SK-N-SH (cell line): ENCODE measurements at regions not wholly inside any gene's neighbourhood (a gene's known extent, or its start where the extent isn't known, plus 50 kb on each side); places are given as distances from the start of the nearest gene placed in this dataset.

Experiments used
- CTCF ChIA-PET: fragments of 300-600, 350-600 bp; formaldehyde crosslinking; extraction: SDS; loops from one replicate; lab custom pipeline; 2021; lab: Yijun Ruan, JAX
- POLR2A ChIA-PET: fragments of 350-600 bp; sonication (Branson Sonifier 250); formaldehyde crosslinking; extraction: SDS; loops from one replicate; lab custom pipeline; 2020; ENCODE audit warnings: antibody characterized with exemption, inconsistent platforms; lab: Yijun Ruan, JAX
- DNase-seq: peaks from one replicate; pipeline ENCODE4 v3.0.0; 2012
- H2AFZ ChIP-seq: fragments of 200-600 bp; sonication (generic); 2 replicates; pipeline ENCODE4 v1.8.1; 2016; ENCODE audit warnings: antibody characterized with exemption, mild to moderate bottlenecking, low read depth
- H3F3A ChIP-seq: fragments of 200-600 bp; sonication (generic); replicated peaks from 2 replicates; pipeline ENCODE3; 2016; ENCODE audit warnings: antibody characterized with exemption, mild to moderate bottlenecking; ENCODE audit not compliant: insufficient read depth
- H3K27ac ChIP-seq, 2 experiments: fragments of 200-500 bp in 1 of 2; fragments of 200-600 bp in 1 of 2; sonication (Bioruptor generic) in 1 of 2; sonication (generic), shearing (Covaris generic) in 1 of 2; 2 replicates each; pipeline versions ENCODE4 v1.5.1 to v1.6.1; 2014 to 2016; ENCODE audit warnings: low read depth in 2 of 2, inconsistent platforms in 1 of 2, low read length in 1 of 2, mild to moderate bottlenecking in 1 of 2, mixed read lengths in 1 of 2
- H3K27me3 ChIP-seq: fragments of 200-600 bp; sonication (generic), shearing (Covaris generic); 2 replicates; pipeline ENCODE4 v1.6.1; 2016; ENCODE audit warnings: mixed run types; ENCODE audit not compliant: insufficient read depth
- H3K36me3 ChIP-seq, 2 experiments: fragments of 200-500 bp in 1 of 2; fragments of 200-600 bp in 1 of 2; sonication (Bioruptor generic) in 1 of 2; sonication (generic) in 1 of 2; replicated peaks in 1 of 2; 2 replicates each; pipeline versions ENCODE3 to v1.5.1; 2014 to 2016; ENCODE audit warnings: low read length in 1 of 2, mild to moderate bottlenecking in 1 of 2; ENCODE audit not compliant: insufficient read depth in 2 of 2, control insufficient read depth in 1 of 2
- H3K4me1 ChIP-seq, 2 experiments: fragments of 200-500 bp in 1 of 2; fragments of 200-600 bp in 1 of 2; sonication (Bioruptor generic) in 1 of 2; sonication (generic), shearing (Covaris generic) in 1 of 2; 2 replicates each; pipeline versions ENCODE4 v1.5.1 to v1.6.1; 2014 to 2016; ENCODE audit warnings: low read depth in 1 of 2, low read length in 1 of 2, mixed run types in 1 of 2; ENCODE audit not compliant: insufficient read depth in 2 of 2, control insufficient read depth in 1 of 2
- H3K4me2 ChIP-seq: fragments of 200-600 bp; sonication (generic), shearing (Covaris generic); 2 replicates; pipeline ENCODE4 v1.6.1; 2017; ENCODE audit warnings: mixed run types
- H3K4me3 ChIP-seq, 2 experiments: fragments of 200-500 bp in 1 of 2; fragments of 200-600 bp in 1 of 2; sonication (Bioruptor generic) in 1 of 2; sonication (generic), shearing (Covaris generic) in 1 of 2; 2 replicates each; pipeline versions ENCODE4 v1.5.1 to v1.8.1; 2014 to 2016; ENCODE audit warnings: low read depth in 2 of 2, inconsistent platforms in 1 of 2, low read length in 1 of 2, mild to moderate bottlenecking in 1 of 2, mixed read lengths in 1 of 2, moderate library complexity in 1 of 2
- H3K79me2 ChIP-seq: fragments of 200-600 bp; sonication (generic); 2 replicates; pipeline ENCODE4 v1.8.1; 2017; ENCODE audit warnings: mild to moderate bottlenecking; ENCODE audit not compliant: insufficient read depth
- H3K9ac ChIP-seq: fragments of 200-600 bp; sonication (generic); 2 replicates; pipeline ENCODE4 v1.6.1; 2017; ENCODE audit warnings: mixed run types
- H3K9me2 ChIP-seq: fragments of 200-600 bp; sonication (generic); 2 replicates; pipeline ENCODE4 v1.6.1; 2017; ENCODE audit warnings: mixed run types
- H3K9me3 ChIP-seq: fragments of 200-600 bp; sonication (generic); 2 replicates; pipeline ENCODE4 v1.6.1; 2017; ENCODE audit warnings: mixed run types, mild to moderate bottlenecking, moderate library complexity
- H4K20me1 ChIP-seq: fragments of 200-600 bp; sonication (generic); 2 replicates; pipeline ENCODE4 v1.6.1; 2017; ENCODE audit warnings: mild to moderate bottlenecking, mixed run types; ENCODE audit not compliant: insufficient read depth
- CHD2 ChIP-seq: fragments of 150-350 bp; IDR thresholded peaks from 2 replicates; pipeline ENCODE4 v1.6.1; 2018; ENCODE audit warnings: low read length; ENCODE audit not compliant: partially characterized antibody
- ELF1 ChIP-seq: IDR thresholded peaks from 2 replicates; pipeline ENCODE4 v1.4.0; 2012
- FOSL2 ChIP-seq: IDR thresholded peaks from 2 replicates; pipeline ENCODE4 v1.4.0; 2012; ENCODE audit warnings: low read depth, mild to moderate bottlenecking, moderate library complexity, borderline replicate concordance
- FOXJ3 ChIP-seq: sonication (generic); formaldehyde crosslinking; IDR thresholded peaks from 2 replicates; pipeline ENCODE4 v1.5.1; 2020; ENCODE audit warnings: mild to moderate bottlenecking, missing genetic modification reagents
- GATA2 ChIP-seq: sonication (generic); formaldehyde crosslinking; IDR thresholded peaks from 2 replicates; pipeline ENCODE4 v1.5.0; 2020; ENCODE audit warnings: mild to moderate bottlenecking, missing genetic modification reagents
- MEF2A ChIP-seq: IDR thresholded peaks from 2 replicates; pipeline ENCODE4 v1.4.0; 2012; ENCODE audit warnings: low read depth, borderline replicate concordance
- MXI1 ChIP-seq: IDR thresholded peaks from 2 replicates; pipeline ENCODE4 v1.6.1; 2012; ENCODE audit warnings: mild to moderate bottlenecking, low read depth, low read length, improper control_type of control experiment
- PBX3 ChIP-seq: IDR thresholded peaks from 2 replicates; pipeline ENCODE4; 2012
- RCOR1 ChIP-seq: fragments of 150-350 bp; IDR thresholded peaks from 2 replicates; pipeline ENCODE4 v1.6.1; 2017; ENCODE audit warnings: antibody characterized with exemption, low read length
- SIN3A ChIP-seq: IDR thresholded peaks from 2 replicates; pipeline ENCODE4 v1.6.1; 2012; ENCODE audit warnings: low read depth, mild to moderate bottlenecking, low read length, moderate library complexity, borderline replicate concordance
- TAF1 ChIP-seq: IDR thresholded peaks from 2 replicates; pipeline ENCODE4 v1.6.1; 2012; ENCODE audit warnings: low read depth, mild to moderate bottlenecking, low read length, moderate library complexity, borderline replicate concordance
- TCF12 ChIP-seq: IDR thresholded peaks from 2 replicates; pipeline ENCODE4 v1.4.0; 2012
- USF2 ChIP-seq: fragments of 150-350 bp; IDR thresholded peaks from 2 replicates; pipeline ENCODE4 v1.6.1; 2017; ENCODE audit warnings: antibody characterized with exemption, low read length, low read depth, borderline replicate concordance
- YY1 ChIP-seq: IDR thresholded peaks from 2 replicates; pipeline ENCODE4 v1.4.0; 2012; ENCODE audit warnings: low read depth, mild to moderate bottlenecking
- whole genome bisulfite sequencing: methylation state at CpG from one replicate; pipeline ENCODE4 v1.1.6; 2017; ENCODE audit warnings: low lambda C conversion rate; 5-methylcytosine and 5-hydroxymethylcytosine counted together
- TF ChIP-seq, protein P1 (sequence below): IDR thresholded peaks from 2 replicates; pipeline ENCODE4 v1.4.0; 2012; ENCODE audit warnings: low read depth, borderline replicate concordance
- TF ChIP-seq, protein P2 (sequence below): IDR thresholded peaks from 2 replicates; pipeline ENCODE4 v1.4.0; 2012; ENCODE audit warnings: low read depth, borderline replicate concordance
- TF ChIP-seq, protein P3 (sequence below): IDR thresholded peaks from 2 replicates; pipeline ENCODE4 v1.4.0; 2012; ENCODE audit warnings: low read depth

DNA sequence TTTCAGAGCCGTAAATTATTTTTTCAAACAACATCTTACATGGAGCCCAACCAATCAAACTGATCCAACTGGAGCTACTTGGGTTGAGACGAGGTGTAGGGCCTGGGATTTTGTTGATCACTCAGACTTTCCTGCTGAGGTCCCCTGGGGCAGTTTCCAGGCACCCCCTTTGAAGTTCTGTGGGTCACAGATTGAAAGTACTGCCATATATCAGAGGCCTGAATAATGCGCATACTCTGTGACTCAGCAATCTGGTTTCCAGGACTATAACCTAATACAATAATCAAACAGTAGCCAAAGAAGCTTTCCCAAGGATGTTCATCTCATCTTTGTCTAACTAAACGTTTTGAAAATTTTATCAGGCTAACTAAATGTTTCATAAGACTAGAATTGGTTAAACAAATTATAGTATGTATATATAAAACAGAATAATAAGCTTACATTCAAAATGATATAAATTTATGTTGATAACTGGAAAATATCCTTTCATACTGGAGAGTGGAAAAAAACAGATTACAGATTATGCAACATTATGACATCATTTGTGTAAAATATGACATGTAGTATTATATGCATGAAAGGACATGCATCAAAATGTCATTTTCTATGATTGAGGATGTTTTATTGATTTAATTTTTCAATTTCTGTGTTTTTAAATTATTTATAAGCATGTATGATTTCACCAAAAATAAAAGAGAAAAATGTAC lies 617.1 kb downstream of the NTRK3 start:
- Histone ChIP-seq H3F3A (no peaks in the 10 kb centered on the region), H3K27ac (no peak overlapping the region), H3K4me3 (no peak overlapping the region), H2AFZ (no peak overlapping the region), H3K27me3 (no peaks in the 10 kb centered on the region), H3K36me3 (no peaks in the 10 kb centered on the region), H3K9me2 (no peaks in the 10 kb centered on the region), H3K9me3 (no peaks in the 10 kb centered on the region), H3K4me2 (no peak overlapping the region), H3K79me2 (no peaks in the 10 kb centered on the region), H4K20me1 (no peaks in the 10 kb centered on the region), H3K9ac (no peak overlapping the region), H3K4me1 (no peaks in the 10 kb centered on the region; a peak in 1 of 4 replicates)
- WGBS, result 42% methylated on average over 4 of the region's 4 CpGs
- DNase-seq, result no peak
- CTCF ChIA-PET, result interaction anchor here (0.7 kb wide), 1 partner anchor 18 kb away, joined by 3 read pairs; no protein-coding TSS in a partner anchor
- TF ChIP-seq ELF1 (no peak), SIN3A (no peak)
- POLR2A ChIA-PET, result interaction anchor here (0.6 kb wide), 1 partner anchor 10 kb away, joined by 5 read pairs; no protein-coding TSS in a partner anchor

DNA sequence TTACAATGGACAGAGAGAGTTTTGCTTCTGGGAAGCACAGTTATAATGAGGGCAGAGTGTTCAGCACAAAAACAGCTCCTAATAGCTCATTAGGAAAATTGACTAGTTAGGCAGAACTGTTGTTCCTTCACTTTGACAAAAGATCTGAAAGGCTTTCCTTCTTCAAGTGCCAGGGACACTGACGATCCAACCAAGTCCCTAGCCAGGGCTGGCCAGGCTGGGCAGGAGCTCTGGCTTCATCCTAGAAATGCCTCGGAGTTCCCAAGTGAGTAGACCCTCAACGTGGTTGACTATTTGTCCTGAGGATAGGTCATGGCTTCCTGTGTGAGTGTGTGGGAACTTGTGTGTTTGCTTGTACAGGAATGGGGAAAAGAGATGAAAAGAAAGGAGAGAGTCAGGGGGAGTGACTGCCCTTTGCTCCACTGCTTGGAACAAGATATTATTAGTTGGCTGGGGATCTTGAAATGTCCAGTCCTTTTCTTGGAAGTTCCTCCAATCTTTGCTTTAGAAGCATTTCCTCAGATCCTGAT lies 617.9 kb downstream of the NTRK3 start:
- DNase-seq, result no peak
- WGBS, result 26% methylated on average over 3 of the region's 3 CpGs
- ChIA-PET POLR2A (no interaction called here), CTCF (interaction anchor here (0.8 kb wide), 1 partner anchor 12 kb away, joined by 3 read pairs; no protein-coding TSS in a partner anchor)
- no peaks in the 10 kb centered on the region for H3F3A ChIP-seq
- no peak overlapping the region for H3K4me3 ChIP-seq
- H3K79me2 ChIP-seq, result no peaks in the 10 kb centered on the region
- H3K27me3 ChIP-seq, result no peaks in the 10 kb centered on the region
- no peaks in the 10 kb centered on the region for H4K20me1 ChIP-seq
- H3K36me3 ChIP-seq, result no peaks in the 10 kb centered on the region
- no peak overlapping the region for H2AFZ ChIP-seq
- H3K9me2 ChIP-seq, result no peaks in the 10 kb centered on the region
- H3K27ac ChIP-seq, result no peak overlapping the region
- H3K9me3 ChIP-seq, result no peaks in the 10 kb centered on the region
- no peak overlapping the region for H3K9ac ChIP-seq
- H3K4me1 ChIP-seq, result no peaks in the 10 kb centered on the region; a peak in 1 of 4 replicates
- H3K4me2 ChIP-seq, result no peak overlapping the region
- TF ChIP-seq RCOR1, result no peak
- TF ChIP-seq, protein P1, sequence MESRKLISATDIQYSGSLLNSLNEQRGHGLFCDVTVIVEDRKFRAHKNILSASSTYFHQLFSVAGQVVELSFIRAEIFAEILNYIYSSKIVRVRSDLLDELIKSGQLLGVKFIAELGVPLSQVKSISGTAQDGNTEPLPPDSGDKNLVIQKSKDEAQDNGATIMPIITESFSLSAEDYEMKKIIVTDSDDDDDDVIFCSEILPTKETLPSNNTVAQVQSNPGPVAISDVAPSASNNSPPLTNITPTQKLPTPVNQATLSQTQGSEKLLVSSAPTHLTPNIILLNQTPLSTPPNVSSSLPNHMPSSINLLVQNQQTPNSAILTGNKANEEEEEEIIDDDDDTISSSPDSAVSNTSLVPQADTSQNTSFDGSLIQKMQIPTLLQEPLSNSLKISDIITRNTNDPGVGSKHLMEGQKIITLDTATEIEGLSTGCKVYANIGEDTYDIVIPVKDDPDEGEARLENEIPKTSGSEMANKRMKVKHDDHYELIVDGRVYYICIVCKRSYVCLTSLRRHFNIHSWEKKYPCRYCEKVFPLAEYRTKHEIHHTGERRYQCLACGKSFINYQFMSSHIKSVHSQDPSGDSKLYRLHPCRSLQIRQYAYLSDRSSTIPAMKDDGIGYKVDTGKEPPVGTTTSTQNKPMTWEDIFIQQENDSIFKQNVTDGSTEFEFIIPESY, result no peak
- TF ChIP-seq, protein P2, sequence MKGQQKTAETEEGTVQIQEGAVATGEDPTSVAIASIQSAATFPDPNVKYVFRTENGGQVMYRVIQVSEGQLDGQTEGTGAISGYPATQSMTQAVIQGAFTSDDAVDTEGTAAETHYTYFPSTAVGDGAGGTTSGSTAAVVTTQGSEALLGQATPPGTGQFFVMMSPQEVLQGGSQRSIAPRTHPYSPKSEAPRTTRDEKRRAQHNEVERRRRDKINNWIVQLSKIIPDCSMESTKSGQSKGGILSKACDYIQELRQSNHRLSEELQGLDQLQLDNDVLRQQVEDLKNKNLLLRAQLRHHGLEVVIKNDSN, result no peak
- no peak for TF ChIP-seq TAF1
- TF ChIP-seq MXI1, result no peak
- TF ChIP-seq, protein P3, sequence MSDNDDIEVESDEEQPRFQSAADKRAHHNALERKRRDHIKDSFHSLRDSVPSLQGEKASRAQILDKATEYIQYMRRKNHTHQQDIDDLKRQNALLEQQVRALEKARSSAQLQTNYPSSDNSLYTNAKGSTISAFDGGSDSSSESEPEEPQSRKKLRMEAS, result no peak
- TF ChIP-seq SIN3A, result no peak
- no peak for TF ChIP-seq CHD2
- TF ChIP-seq GATA2, result no peak
- no peak for TF ChIP-seq FOXJ3 (CRISPR knock-in tag)
- no peak for TF ChIP-seq TCF12
- TF ChIP-seq MEF2A, result no peak
- no peak for TF ChIP-seq FOSL2
- TF ChIP-seq YY1, result no peak
- no peak for TF ChIP-seq ELF1
- TF ChIP-seq PBX3, result no peak
- TF ChIP-seq USF2, result no peak
